Smooth muscle cell of the brain vasculature (primary cell): ENCODE measurements at regions not wholly inside any gene's neighbourhood (a gene's known extent, or its start where the extent isn't known, plus 50 kb on each side); places are given as distances from the start of the nearest gene placed in this dataset.

ENCODE experiments used
- DNase-seq: peaks from one replicate; pipeline ENCODE4 v3.0.0-alpha.2; 2012; ENCODE audit warnings: low read depth, low spot score

GRCh38 chr3:102112704-102113230 is 263.5 kb downstream of the NFKBIZ start:
- DNase-seq: no peak

DNA sequence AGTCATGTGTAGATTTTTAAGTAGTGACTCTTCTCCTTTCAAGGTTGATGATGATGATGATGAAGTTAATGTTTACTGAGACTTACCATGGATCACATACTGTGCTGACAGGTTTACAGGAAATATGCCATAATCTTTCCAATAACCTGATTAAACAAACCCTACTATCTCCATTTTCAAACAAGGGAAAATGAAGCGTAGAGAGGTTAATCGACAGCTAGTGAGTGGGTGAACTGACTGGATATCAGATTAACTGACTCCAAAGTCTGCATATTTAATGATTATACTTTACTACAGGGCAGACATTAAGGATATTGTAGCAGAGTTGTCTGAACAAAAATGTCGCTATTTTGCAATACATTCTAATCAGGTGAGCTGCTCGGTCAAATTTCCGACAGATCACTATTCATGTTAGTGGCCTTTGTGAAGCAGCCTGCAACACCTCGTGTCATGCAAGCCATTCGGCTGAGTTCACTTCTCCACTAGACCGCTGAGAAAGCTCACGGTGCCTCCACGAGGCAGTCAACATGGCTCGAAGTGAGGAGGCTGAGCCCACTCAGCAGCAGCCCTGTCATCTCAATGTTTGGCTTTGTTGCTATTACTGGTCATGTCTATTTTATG is 264.2 kb downstream of the NFKBIZ start:
- no peak for DNase-seq

DNA sequence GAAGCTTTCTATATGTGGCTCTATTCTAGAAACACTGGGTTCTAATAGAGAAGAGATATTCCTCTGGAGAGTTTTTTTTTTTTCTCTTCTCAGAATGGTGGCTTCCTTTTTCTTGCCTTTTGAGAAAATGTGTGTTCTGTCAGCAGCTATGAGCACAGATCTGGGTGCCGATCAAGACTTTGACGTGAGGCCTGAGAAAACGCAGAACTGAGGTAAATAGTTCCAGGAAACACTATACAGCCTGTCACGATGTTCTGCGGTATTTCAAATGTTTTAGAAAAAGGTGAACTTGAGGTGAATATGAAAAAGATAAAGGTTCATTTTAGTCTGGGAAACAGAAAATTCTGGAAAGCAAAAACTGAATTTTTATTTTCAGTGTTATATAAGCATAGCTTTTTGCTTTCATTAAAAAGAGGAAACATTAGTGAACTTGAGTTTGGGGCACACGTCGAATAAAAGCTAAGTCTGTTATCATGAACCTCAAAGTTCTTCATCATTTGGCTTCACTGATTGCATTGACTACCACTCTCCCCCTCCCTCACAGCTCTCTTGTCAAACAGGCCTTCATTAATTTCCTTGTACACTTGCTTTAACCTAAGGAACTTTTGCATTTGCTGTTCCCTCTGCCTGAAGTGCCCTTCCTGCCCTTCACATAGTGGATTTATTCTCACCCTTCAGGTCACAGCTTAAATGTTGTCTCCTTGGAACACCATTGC is 265.1 kb downstream of the NFKBIZ start:
- no peak for DNase-seq

DNA sequence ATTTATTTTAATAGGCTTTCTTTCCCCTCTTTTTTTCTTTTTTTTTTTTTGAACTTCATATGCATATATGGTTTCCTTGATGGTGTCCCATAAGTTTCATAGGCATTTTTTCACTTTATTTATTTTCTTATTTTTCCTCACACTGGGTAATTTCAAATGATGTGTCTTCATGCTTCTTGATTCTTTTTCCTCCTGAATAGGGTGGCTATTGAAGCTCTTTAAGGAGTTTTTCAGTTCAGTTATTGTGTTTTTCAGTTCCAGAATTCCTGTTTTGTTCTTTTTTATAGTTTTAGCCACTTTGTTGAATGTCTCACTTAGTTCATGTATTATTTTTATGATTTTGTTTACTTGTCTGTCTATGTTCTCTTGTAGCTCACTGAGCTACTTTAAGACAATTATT is 273.2 kb downstream of the NFKBIZ start:
- DNase-seq: no peak

GRCh38 chr3:102123590-102124190 is 274.4 kb downstream of the NFKBIZ start:
- no peak for DNase-seq

DNA sequence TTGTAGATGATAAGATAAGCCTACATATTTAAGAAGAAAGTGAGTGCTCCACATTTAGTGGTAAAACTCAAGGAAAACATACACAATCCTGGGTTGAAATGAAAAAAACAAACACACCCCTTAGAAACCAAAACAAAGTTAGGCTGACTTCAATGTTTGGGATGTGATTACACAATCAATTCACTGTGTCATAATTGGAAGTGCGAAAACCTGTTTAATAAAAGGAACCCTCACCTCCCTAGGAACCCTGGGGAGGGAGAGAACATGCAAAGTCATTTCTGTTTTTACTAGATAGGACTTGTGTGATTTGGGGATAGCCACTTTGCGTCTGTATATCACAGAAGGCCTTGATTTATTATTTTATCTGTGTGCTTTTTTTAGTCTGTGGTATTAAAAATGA is 275.0 kb downstream of the NFKBIZ start:
- no peak for DNase-seq

DNA sequence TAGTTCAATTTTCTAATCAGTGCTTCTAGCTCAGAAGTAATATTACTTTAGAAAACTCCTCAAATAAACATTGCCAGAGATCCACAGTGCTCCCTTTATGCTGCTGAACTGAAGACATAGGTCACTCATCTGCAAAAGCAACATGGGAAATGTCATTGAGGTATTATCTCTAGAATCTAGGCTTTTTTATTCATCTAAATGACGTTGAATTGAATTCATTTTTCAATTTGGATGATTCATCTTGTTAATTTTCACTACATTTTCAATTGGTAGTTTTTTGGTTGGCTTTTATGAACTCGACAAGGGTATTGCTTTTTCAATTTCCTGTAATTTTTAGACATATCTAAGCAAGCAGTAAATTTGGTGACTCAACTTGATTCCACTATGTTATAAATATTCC is 275.4 kb downstream of the NFKBIZ start:
- no peak for DNase-seq

DNA sequence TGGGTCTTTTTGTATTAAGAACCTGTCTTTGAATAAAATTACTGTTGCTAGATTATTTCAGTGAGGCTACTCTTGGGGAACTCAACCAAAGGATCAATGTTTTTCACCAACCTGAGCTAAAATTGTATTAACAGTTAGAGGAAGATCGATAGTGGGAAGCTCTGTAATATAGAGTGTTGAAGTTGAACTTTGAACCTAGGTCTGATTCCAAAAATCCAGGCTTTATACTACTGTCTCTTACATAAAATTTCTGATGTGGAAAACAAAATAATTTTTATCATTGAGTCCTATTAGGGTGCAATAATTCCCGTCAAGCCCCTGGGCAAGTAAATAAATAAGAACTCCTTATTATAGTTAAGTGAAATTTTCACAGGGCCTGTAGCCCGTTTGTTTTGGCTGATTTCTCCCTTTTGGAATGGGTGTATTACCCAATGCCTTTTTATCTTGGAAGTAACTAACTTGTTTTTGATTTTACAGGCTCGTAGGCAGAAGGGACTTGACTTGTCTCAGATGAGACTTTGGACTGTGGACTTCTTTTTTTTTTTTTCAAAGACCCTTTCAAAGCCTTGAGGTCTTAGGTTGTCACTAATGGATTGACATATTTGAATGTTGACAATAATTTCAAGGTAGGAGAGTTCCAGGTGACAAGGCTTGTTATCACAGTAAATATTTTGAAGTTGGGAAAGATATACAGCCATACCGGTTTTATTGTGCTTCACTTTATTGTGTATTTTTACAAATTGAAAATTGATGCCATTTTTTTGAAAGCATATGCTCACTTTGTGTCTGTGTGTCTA is 276.1 kb downstream of the NFKBIZ start:
- DNase-seq: no peak

DNA sequence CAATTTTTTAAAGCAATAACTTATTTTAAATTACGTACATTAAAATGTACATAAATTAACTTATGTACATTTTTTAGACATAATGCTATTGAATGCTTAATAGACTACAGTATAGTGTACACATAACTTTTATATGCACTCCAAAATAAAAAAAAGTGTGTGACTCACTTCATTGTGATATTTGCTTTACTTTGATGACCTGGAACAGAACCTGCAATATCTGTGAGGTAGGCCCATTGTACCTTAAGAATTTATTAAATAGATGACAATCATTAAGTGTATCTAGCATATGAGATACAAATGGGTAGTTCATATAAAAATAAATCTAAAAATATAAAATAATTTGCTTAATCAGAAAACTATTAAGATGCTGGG is 276.7 kb downstream of the NFKBIZ start:
- DNase-seq: no peak

DNA sequence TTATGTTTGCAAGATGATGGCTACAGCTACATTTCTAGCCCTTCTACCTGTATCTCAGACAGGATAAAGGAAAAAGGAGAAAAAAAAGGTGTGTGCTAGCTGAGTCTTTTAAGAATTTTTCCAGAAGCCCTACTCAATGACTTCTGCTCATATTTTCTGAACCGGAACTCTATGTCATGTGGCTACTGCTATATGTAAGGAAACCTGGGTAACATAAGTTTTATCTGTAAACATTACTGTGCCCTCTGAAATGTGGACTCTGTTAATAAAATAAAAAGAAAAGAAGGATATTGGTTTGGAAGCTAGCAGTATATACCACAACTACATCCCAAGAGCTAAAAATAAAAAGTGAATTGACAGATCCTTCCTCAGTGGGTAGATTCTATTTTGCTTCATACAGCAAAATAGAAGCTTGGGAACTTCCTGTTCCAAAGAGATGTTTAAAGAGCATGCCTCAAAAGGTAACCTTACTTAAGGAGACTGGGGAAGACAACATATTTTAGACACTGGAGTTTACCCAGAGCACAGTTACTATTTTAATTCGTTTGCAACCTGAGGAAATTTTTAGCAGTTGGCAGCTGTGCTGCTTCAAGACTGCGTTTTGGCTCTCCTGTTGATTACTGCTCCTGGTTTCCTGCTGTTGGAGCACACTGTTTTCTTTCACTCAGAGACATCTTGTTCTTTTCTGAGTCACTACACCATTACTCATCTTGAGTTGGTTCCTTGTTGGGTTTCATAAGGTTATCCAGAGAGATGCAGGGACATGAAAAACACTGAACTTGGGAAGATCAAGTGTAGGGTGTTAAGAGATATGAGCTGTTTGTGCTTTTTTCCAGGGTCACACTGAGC is 280.7 kb downstream of the NFKBIZ start:
- peak; percentile 32 for DNase-seq

GRCh38 chr3:102132370-102132769 is 283.1 kb downstream of the NFKBIZ start:
- no peak for DNase-seq

DNA sequence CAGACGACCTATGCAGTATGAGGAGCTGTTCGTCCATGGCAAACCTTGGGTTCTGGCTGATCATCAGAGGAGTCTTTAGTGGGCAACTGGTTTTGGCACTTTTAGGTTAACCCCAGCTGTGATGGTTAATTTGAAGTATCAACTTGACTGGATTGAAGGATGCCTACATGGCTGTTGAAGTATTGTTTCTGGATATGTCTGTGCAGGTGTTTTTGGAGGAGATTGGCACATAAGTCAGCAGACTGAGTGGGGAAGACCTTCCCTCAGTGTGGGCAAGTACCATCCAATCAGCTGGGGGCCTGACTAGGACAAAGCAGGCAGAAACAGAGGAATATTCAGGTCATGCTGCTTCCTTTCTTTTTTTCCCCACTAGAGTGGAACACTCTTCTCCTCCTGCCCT is 284.1 kb downstream of the NFKBIZ start:
- no peak for DNase-seq

DNA sequence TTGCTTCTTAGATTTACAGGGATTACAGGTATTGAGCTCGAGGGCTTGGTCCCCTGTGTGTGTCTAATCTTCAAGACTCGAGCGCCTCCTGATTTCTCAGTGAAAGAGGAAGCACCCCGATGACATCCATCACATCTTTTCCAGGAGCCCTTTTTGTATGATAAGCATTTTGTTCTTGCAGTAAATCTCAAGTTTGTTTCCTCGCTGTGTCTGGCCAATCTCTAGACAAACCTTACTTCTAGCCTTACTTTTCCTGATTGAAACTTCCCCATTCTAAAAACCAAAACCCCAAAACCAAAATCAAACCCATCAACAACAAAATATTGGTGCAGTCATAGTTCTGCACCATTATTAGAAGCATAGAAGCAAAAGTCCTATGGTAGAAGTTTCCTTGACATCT is 286.0 kb downstream of the NFKBIZ start:
- DNase-seq: no peak

- DNase-seq: no peak
Measured at GRCh38 chr3:102136183-102136582, 286.9 kb downstream of the NFKBIZ start.

- no peak for DNase-seq
Measured at GRCh38 chr3:102140116-102140515, 290.8 kb downstream of the NFKBIZ start.

- no peak for DNase-seq
Measured at GRCh38 chr3:102141096-102141927, 292.0 kb downstream of the NFKBIZ start.

DNA sequence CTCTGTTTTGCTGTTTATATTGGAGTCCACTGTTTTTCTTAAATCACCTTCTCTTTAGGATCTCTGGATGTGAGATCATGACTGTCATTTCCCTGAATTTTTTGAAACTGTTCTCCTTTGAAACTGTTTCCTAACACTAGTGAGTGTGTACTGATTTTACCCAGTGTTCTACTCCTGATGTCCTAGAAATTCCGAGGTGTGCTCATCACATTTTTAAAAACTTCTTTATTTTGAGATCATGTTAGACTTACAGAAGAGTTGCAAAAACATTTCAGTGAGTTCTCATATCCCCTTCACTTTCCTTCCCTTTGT is 292.6 kb downstream of the NFKBIZ start:
- no peak for DNase-seq

DNA sequence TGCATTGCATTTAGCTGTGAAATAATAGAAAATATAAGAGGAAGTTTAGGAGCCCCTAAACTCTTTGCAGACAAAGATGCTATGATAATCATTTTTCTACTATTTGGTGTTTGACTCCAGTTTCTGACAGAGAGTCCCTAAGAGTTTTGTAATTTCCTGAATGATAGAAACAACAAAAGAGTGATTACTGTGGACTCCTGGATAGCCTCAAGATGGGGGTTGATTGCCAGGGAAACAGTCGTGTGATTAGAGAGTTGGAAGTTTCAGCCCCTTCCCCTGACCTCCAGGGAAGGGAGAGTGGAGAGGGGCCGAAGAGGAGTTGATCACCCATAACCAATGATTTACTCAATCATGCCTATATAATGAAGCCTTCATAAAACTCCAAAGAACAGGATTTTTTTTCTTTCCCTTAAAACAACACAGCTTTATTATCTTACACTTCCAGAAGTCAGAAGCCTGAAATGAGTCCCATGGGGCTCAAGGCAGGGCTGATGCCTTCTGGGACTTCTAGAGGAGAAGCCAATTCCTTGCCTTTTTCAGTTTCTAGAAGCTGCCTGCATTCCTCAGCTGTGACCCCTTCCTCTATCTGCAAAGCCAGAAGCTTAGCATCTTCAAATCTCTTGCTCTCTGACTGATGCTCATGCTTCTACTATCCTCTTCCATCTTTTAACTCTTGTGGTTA is 292.3 kb upstream of the ZPLD1 start:
- DNase-seq: no peak

DNA sequence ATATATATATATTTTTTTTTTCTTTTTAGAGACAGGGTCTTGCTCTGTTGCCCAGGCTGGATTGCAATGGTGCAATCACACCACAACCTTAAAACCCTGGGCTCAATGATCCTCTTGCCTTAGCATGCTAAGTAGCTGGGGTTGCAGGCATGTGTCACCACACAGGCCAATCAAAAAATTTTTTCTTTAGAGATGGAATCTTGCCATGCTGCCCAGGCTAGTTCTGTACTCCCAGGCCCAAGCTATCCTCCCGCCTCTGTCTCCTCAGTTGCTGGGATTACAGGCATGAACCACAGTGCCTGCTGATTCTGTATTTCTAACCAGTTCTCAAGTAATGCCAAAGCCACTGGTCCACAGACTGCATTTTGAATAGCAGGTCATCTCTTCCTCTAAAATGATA is 291.3 kb upstream of the ZPLD1 start:
- DNase-seq: no peak

- no peak for DNase-seq
Measured at GRCh38 chr3:102144063-102144462, 290.8 kb upstream of the ZPLD1 start.
